Psoas muscle (tissue), 7 donors: ENCODE measurements at regions not wholly inside any gene's neighbourhood (a gene's known extent, or its start where the extent isn't known, plus 50 kb on each side); places are given as distances from the start of the nearest gene placed in this dataset.

Source experiments
- ATAC-seq, 4 donors: fragments of 200-7000 bp; cut with Tn5 transposase; one replicate each; pipeline ENCODE4 v1.9.1; 2020; ENCODE audit warnings: moderate library complexity in 3 of 4, mild to moderate bottlenecking in 2 of 4
- DNase-seq, 2 donors: peaks; one replicate each; pipeline ENCODE4 v3.0.0-alpha.2; 2020
- H3K27ac ChIP-seq: fragments of 200-600 bp; one replicate; pipeline ENCODE4 v1.8.0; 2022
- H3K27me3 ChIP-seq, 3 donors: fragments of 200-600 bp in 1 of 3; one replicate each; pipeline versions ENCODE4 v1.6.1 to v1.8.0; 2013 to 2022; ENCODE audit warnings: low read length in 2 of 3, mild to moderate bottlenecking in 2 of 3, moderate library complexity in 1 of 3; ENCODE audit not compliant: insufficient read depth in 3 of 3
- H3K36me3 ChIP-seq, 2 donors: fragments of 200-600 bp in 1 of 2; one replicate each; pipeline versions ENCODE4 v1.6.1 to v1.8.0; 2013 to 2022; ENCODE audit warnings: low read depth in 1 of 2, mild to moderate bottlenecking in 1 of 2, moderate library complexity in 1 of 2; ENCODE audit not compliant: insufficient read depth in 1 of 2
- H3K4me1 ChIP-seq: fragments of 200-600 bp; one replicate; pipeline ENCODE4 v1.8.0; 2022
- H3K4me3 ChIP-seq: fragments of 200-600 bp; one replicate; pipeline ENCODE4 v1.8.0; 2022; ENCODE audit warnings: mild to moderate bottlenecking
- H3K9me3 ChIP-seq: fragments of 200-600 bp; one replicate; pipeline ENCODE4 v1.8.0; 2022
- CTCF ChIP-seq: fragments of 200-600 bp; IDR thresholded peaks from one replicate; pipeline ENCODE4 v1.8.0; 2022; ENCODE audit warnings: antibody characterized with exemption
- WGBS, 3 donors: extraction: QIAGEN DNeasy Blood & Tissue Kit; methylation state at CpG; one replicate each; pipeline versions ENCODE4 v1.1.6 to v1.1.7; 2013; 5-methylcytosine and 5-hydroxymethylcytosine counted together
- intact Hi-C, 2 donors: fragments of 100-400 bp; cut with DNase I; formaldehyde crosslinking; loops; one replicate each; pipeline versions ENCODE4 v1.11.0 to v1.14.2; 2022
- donor health status: healthy with polysubstance abuse.
- donor health status: DM: no; HTN: no; CAD: no; lungs with moderate emphysema.
- donor health status: Bipolar disorder and iron deficiency.
- donor health status: healthy.
- donor health status: DM: yes; HTN: yes; CAD: no.
- donor health status: DM: no; HTN: no; CAD: no.
- donor health status: DM: yes; HTN: yes; CAD: no.

GRCh38 chr1:176285996-176286395 lies 78.9 kb upstream of the COP1 start:
- intact Hi-C loops = no loop called here
- Histone ChIP-seq H3K27me3 (no peaks in the 10 kb centered on the region), H3K27ac (no peak overlapping the region), H3K9me3 (peaks cover 5% of the 10 kb centered on the region), H3K4me1 (no peaks in the 10 kb centered on the region), H3K36me3 (no peaks in the 10 kb centered on the region), H3K4me3 (no peak overlapping the region)
- no peak for ATAC-seq
- no peak for DNase-seq
- WGBS, 3 donors = 68 to 80% (median 78%) methylated on average over 3 of the region's 3 CpGs
- no peak for TF ChIP-seq CTCF

GRCh38 chr1:176271572-176271971 lies 64.5 kb upstream of the COP1 start:
- Histone ChIP-seq H3K9me3 (no peaks in the 10 kb centered on the region), H3K36me3 (no peaks in the 10 kb centered on the region), H3K27ac (no peak overlapping the region), H3K27me3 (no peaks in the 10 kb centered on the region), H3K4me3 (no peak overlapping the region), H3K4me1 (no peaks in the 10 kb centered on the region)
- WGBS, 3 donors = 87 to 92% (median 88%) methylated on average over 1 of the region's 1 CpG
- no peak for ATAC-seq
- no peak for DNase-seq
- intact Hi-C loops = no loop called here
- no peak for TF ChIP-seq CTCF
